RWPE1 (cell line): ENCODE measurements at regions not wholly inside any gene's neighbourhood (a gene's known extent, or its start where the extent isn't known, plus 50 kb on each side); places are given as distances from the start of the nearest gene placed in this dataset.
"Not testable (repeated sequence)": the region's sequence is repeated elsewhere in the genome, so short reads cannot be mapped to it uniquely, and the experiment has no call there.

Experiments
- CTCF ChIA-PET: fragments of 350-600 bp; sonication (Branson Sonifier 250); formaldehyde crosslinking; extraction: SDS; loops from one replicate; lab custom pipeline; 2021; lab: Yijun Ruan, JAX
- POLR2A ChIA-PET: fragments of 400-600 bp; formaldehyde crosslinking; extraction: SDS; loops from one replicate; lab custom pipeline; 2020; ENCODE audit warnings: antibody characterized with exemption; ENCODE audit not compliant: low non-redundant PET; lab: Yijun Ruan, JAX
- DNase-seq: peaks from one replicate; pipeline ENCODE4 v3.0.0; 2012; ENCODE audit warnings: low spot score
- H3K27ac ChIP-seq: fragments of 450-650 bp; 2 replicates; pipeline ENCODE4 v1.5.1; 2017
- TF ChIP-seq, protein P1 (sequence below): fragments of 450-650 bp; conservative IDR thresholded peaks from 2 replicates; pipeline ENCODE4 v1.5.1; 2017; ENCODE audit warnings: low read depth, mild to moderate bottlenecking

DNA sequence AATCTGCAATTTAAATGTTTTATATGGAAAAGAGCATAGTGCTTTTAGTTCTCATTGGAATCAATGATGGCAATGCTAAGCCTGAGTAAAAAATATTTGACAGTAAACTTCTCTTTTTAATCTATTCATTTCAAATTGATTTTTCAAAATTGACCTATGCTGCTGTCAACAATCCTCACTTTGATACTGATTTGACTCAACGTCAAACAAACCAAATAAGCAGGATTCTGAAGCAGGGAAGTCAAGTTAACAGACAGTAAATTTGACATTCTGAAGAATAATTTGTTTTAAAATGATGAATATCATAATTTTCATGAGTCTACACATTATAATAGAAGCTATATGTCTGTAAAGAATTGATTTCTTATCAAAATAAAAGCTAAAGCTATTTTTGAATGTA is 1053.1 kb downstream of the DIPK2A start:
- TF ChIP-seq, protein P1, sequence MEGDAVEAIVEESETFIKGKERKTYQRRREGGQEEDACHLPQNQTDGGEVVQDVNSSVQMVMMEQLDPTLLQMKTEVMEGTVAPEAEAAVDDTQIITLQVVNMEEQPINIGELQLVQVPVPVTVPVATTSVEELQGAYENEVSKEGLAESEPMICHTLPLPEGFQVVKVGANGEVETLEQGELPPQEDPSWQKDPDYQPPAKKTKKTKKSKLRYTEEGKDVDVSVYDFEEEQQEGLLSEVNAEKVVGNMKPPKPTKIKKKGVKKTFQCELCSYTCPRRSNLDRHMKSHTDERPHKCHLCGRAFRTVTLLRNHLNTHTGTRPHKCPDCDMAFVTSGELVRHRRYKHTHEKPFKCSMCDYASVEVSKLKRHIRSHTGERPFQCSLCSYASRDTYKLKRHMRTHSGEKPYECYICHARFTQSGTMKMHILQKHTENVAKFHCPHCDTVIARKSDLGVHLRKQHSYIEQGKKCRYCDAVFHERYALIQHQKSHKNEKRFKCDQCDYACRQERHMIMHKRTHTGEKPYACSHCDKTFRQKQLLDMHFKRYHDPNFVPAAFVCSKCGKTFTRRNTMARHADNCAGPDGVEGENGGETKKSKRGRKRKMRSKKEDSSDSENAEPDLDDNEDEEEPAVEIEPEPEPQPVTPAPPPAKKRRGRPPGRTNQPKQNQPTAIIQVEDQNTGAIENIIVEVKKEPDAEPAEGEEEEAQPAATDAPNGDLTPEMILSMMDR = no peak
- DNase-seq = no peak
- POLR2A ChIA-PET = no interaction called here
- no peak overlapping the region for H3K27ac ChIP-seq
- CTCF ChIA-PET = no interaction called here

DNA sequence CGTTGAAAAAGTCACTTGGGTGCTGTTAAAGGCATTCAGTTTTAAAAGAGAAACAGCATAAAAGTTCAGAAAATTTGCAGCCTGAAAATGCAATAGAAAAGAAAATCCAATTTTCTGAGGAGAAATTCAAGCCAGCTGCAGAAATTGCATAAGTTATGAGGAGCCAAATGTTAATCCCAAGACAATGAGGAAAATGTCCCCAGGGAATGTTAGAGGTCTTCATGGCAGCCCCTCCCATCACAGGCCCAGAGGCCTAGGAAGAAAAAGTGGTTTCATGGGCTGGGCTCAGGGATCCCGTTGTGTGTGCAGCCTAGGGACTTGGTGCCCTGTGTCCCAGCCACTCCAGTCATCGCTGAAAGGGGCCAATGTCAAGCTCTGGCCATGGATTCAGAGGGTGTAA is 1055.6 kb downstream of the DIPK2A start:
- CTCF ChIA-PET = interaction anchor here (0.9 kb wide), 1 partner anchor 54 kb away, joined by 3 read pairs; no protein-coding TSS in a partner anchor
- POLR2A ChIA-PET, H3K27ac ChIP-seq, DNase-seq: not testable (repeated sequence)

DNA sequence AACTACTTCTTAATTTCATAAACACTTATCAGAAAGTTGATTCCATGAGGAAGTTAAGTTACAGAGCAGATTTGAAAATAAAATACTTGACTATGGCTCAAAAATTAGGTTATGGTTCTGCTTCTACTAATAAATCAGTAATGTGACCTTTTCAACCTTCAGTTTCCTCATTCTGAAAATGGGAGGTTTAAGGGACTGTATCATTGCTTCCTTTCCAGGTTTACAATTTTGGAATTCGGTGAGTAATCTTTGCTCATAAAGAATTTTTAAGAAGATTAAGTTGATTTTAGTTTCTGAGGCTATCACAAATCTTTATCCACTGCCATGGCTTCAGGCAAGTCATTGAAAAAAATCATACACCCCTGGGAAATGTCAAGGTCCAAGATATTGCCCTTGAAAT is 1061.2 kb downstream of the DIPK2A start:
- CTCF ChIA-PET = no interaction called here
- TF ChIP-seq, protein P1 = no peak

DNA sequence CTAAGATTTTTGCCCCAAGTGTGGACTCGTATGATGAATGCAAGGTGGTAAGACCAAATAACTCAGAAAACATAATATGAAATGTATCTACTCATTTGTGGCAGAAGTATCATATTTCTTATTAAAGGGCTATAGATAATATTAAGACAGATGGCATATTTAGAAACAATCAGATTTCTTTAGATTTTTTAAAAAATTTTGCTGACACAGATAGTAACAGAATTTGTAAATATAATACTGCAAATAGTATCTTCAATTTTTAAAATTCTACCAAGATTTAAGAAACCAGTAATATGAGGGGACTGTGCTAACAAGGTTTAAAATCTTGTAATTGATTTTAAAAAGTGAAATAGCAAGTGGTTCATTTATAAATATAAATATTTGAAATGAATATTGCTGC is 1064.1 kb downstream of the DIPK2A start:
- no peak for DNase-seq
- CTCF ChIA-PET = interaction anchor here (0.6 kb wide), 1 partner anchor 57 kb away, joined by 5 read pairs; no protein-coding TSS in a partner anchor
- TF ChIP-seq, protein P1 = no peak
- H3K27ac ChIP-seq = no peak overlapping the region
- POLR2A ChIA-PET = no interaction called here

More for the DNA sequence above, 1061.2 kb downstream of the DIPK2A start:
- H3K27ac ChIP-seq = no peak overlapping the region
- POLR2A ChIA-PET = no interaction called here
- DNase-seq = no peak

DNA sequence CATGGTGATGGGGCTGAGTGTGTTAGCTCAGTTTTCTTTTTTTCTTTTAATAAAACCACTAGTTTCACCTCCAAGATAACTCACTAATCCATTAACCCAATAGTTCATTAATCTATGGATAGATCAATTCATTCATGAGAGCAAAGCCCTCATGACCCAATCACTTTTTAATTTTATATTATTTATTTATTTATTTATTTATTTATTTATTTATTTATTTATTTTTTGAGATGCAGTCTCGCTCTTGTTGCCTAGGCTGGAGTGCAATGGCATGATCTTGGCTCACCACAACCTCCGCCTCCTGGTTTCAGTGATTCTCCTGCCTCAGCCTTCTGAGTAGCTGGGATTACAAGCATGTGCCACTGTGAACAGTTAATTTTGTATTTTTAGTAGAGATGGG is 1082.4 kb downstream of the DIPK2A start:
- POLR2A ChIA-PET, DNase-seq, CTCF ChIA-PET, H3K27ac ChIP-seq: not testable (repeated sequence)

DNA sequence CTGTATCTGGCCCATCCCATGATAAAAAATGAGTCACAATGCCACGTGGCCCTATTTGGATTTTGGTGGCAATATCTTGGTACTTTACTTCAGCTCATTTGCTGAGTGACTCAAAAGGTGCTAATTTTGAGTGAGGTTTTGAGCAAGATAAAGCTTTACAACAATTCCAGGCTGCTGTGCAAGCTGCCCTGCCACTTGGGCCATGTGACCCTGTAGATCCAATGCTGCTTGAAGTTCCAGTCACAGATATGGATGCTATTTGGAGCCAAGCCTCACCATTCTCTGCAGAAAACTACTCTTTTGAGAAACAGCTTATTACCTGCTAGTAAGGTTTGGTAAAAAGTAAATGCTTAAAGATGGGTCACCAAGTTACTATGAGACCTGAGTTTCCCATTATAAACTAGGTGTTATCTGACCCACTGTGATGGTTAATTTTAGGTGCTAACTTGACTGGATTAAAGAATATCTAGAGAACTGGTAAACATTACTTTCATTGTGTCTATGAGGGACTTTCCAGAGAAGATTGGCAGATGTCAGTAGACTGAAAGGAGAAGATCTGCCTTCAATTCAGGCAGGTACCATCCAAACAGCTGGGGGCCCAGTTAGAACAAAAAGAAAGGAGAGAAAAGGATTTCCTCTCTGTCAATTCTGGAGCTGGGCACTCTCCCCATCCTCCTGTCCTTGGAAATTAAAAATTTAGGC is 1083.9 kb downstream of the DIPK2A start:
- ChIA-PET POLR2A (no interaction called here), CTCF (no interaction called here)
- no peak overlapping the region for H3K27ac ChIP-seq
- DNase-seq = no peak
- TF ChIP-seq, protein P1 = no peak

DNA sequence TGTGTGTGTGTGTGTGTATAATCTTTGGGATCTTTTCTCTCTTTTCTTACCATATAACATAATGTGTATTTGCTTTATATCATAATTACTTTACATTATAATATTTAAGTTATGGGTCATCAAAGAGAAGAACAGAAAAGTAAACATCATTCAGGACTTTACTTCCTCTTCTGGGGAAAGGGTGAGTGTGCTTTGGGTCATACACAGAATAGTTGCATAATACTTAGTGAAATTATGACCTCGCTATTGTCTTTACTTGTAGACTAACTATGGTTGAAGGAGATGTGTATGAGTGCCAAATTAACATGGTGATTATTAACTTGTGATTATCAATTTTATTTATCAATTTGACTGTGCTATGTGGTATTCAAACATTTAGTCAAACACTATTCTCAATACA is 1086.9 kb downstream of the DIPK2A start:
- TF ChIP-seq, protein P1 = no peak
- CTCF ChIA-PET = no interaction called here
- H3K27ac ChIP-seq = no peak overlapping the region
- DNase-seq = no peak
- POLR2A ChIA-PET = no interaction called here

DNA sequence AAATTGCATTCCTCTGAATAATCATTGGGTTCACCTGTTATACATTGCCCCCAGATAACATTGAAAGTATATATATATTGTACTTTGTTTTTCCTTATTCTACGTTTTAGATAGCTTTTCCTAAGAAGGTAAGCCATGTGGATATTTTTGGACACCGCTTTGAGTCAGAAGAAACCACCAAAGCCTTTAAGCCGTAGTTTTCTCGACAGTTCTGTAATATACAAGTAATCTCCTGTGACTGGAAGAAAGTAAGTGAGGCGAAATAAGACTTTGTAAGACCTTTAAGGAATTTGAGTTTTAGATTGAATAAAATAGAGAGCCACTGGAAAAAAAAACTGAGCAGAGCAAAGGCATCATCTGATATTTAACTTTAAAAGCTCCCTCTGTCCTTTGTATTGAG is 1092.0 kb downstream of the DIPK2A start:
- no peak for DNase-seq
- CTCF ChIA-PET = no interaction called here
- TF ChIP-seq, protein P1 = no peak
- H3K27ac ChIP-seq = no peak overlapping the region
- POLR2A ChIA-PET = no interaction called here
